ENCODE measurements at regions not wholly inside any gene's neighbourhood (a gene's known extent, or its start where the extent isn't known, plus 50 kb on each side); places are given as distances from the start of the nearest gene placed in this dataset.

- TF ChIP-seq PKNOX1 (IDR thresholded peaks at IDR 0.05), result no peak
- TF ChIP-seq SUZ12 (IDR thresholded peaks at IDR 0.05), result no peak
- no peak for TF ChIP-seq ZNF384 (IDR thresholded peaks at IDR 0.05)
- TF ChIP-seq L3MBTL2 (conservative IDR thresholded peaks at IDR 0.05), result no peak
- no peak for TF ChIP-seq HDGF (IDR thresholded peaks at IDR 0.05; ENCODE audit: borderline replicate concordance)
- no peak for TF ChIP-seq SP1 (IDR thresholded peaks at IDR 0.05)
- no peak for TF ChIP-seq NFRKB (IDR thresholded peaks at IDR 0.05)
- no peak for TF ChIP-seq LEF1 (IDR thresholded peaks at IDR 0.05; ENCODE audit: borderline replicate concordance)
- no peak for TF ChIP-seq FOXA1 (IDR thresholded peaks at IDR 0.05)
- TF ChIP-seq FOXK2 (IDR thresholded peaks at IDR 0.05), result no peak
- TF ChIP-seq TARDBP (IDR thresholded peaks at IDR 0.05), result no peak
- no peak for TF ChIP-seq ELF4 (IDR thresholded peaks at IDR 0.05)
- DNase-seq (ENCODE audit: extremely low spot score), result no peak
- ChIA-PET POLR2A (no interaction called here), CTCF (no interaction called here)
These were observed 355.7 kb upstream of the DPYD start for GRCh38 chr1:98276514-98276913.

GRCh38 chr1:98268316-98268715, 347.5 kb upstream of the DPYD start:
- DNase-seq (ENCODE audit: extremely low spot score), result no peak
- TF ChIP-seq PKNOX1 (IDR thresholded peaks at IDR 0.05), result no peak
- no peak for TF ChIP-seq TARDBP (IDR thresholded peaks at IDR 0.05)
- TF ChIP-seq ELF4 (IDR thresholded peaks at IDR 0.05), result no peak
- CTCF ChIA-PET, result no interaction called here
- POLR2A ChIA-PET, result no interaction called here

- ChIA-PET POLR2A (no interaction called here), CTCF (no interaction called here)
- TF ChIP-seq CTBP1 (IDR thresholded peaks at IDR 0.05; ENCODE audit: borderline replicate concordance) (no peak), SUZ12 (IDR thresholded peaks at IDR 0.05) (no peak), PKNOX1 (IDR thresholded peaks at IDR 0.05) (no peak), FOXM1 (IDR thresholded peaks at IDR 0.05; ENCODE audit: borderline replicate concordance) (no peak), FOXA1 (IDR thresholded peaks at IDR 0.05) (no peak), ARNT (IDR thresholded peaks at IDR 0.05) (no peak), SP1 (IDR thresholded peaks at IDR 0.05) (no peak), LEF1 (IDR thresholded peaks at IDR 0.05; ENCODE audit: borderline replicate concordance) (no peak), L3MBTL2 (conservative IDR thresholded peaks at IDR 0.05) (no peak), ZNF384 (IDR thresholded peaks at IDR 0.05) (no peak)
- no peak for DNase-seq (ENCODE audit: extremely low spot score)
These were observed 346.6 kb upstream of the DPYD start for GRCh38 chr1:98267423-98267822.

- no peak for DNase-seq (ENCODE audit: extremely low spot score)
- TF ChIP-seq HDGF (IDR thresholded peaks at IDR 0.05; ENCODE audit: borderline replicate concordance) (no peak), LEF1 (IDR thresholded peaks at IDR 0.05; ENCODE audit: borderline replicate concordance) (no peak), TARDBP (IDR thresholded peaks at IDR 0.05) (no peak), NFRKB (IDR thresholded peaks at IDR 0.05) (no peak), FOXK2 (IDR thresholded peaks at IDR 0.05) (no peak), ARNT (IDR thresholded peaks at IDR 0.05) (no peak), FOXA1 (IDR thresholded peaks at IDR 0.05) (no peak), L3MBTL2 (conservative IDR thresholded peaks at IDR 0.05) (no peak)
- ChIA-PET POLR2A (no interaction called here), CTCF (interaction anchor here (1.0 kb wide), 1 partner anchor 201 kb away, joined by 3 read pairs; no protein-coding TSS in a partner anchor)
These were observed 343.9 kb upstream of the DPYD start for GRCh38 chr1:98264727-98265126.

- no peak for TF ChIP-seq L3MBTL2 (conservative IDR thresholded peaks at IDR 0.05)
- TF ChIP-seq FOXK2 (IDR thresholded peaks at IDR 0.05), result no peak
- no peak for TF ChIP-seq SUZ12 (IDR thresholded peaks at IDR 0.05)
- no peak for TF ChIP-seq BHLHE40 (IDR thresholded peaks at IDR 0.05; ENCODE audit: borderline replicate concordance)
- no peak for TF ChIP-seq LEF1 (IDR thresholded peaks at IDR 0.05; ENCODE audit: borderline replicate concordance)
These were observed 340.0 kb upstream of the DPYD start for GRCh38 chr1:98260839-98261238.

GRCh38 chr1:98260412-98260811, 339.6 kb upstream of the DPYD start:
- TF ChIP-seq FOXM1 (IDR thresholded peaks at IDR 0.05; ENCODE audit: borderline replicate concordance) (no peak), FOXA1 (IDR thresholded peaks at IDR 0.05) (no peak), L3MBTL2 (conservative IDR thresholded peaks at IDR 0.05) (no peak), PKNOX1 (IDR thresholded peaks at IDR 0.05) (no peak), SP1 (IDR thresholded peaks at IDR 0.05) (no peak), LEF1 (IDR thresholded peaks at IDR 0.05; ENCODE audit: borderline replicate concordance) (no peak), BHLHE40 (IDR thresholded peaks at IDR 0.05; ENCODE audit: borderline replicate concordance) (no peak), NFRKB (IDR thresholded peaks at IDR 0.05) (no peak), ELF4 (IDR thresholded peaks at IDR 0.05) (no peak), HDGF (IDR thresholded peaks at IDR 0.05; ENCODE audit: borderline replicate concordance) (no peak), FOXK2 (IDR thresholded peaks at IDR 0.05) (no peak), ZNF384 (IDR thresholded peaks at IDR 0.05) (no peak), CTBP1 (IDR thresholded peaks at IDR 0.05; ENCODE audit: borderline replicate concordance) (no peak), TARDBP (IDR thresholded peaks at IDR 0.05) (no peak), ARNT (IDR thresholded peaks at IDR 0.05) (no peak), SUZ12 (IDR thresholded peaks at IDR 0.05) (no peak)
- POLR2A ChIA-PET, result no interaction called here
- CTCF ChIA-PET, result no interaction called here
- DNase-seq (ENCODE audit: extremely low spot score), result no peak

More at GRCh38 chr1:98260839-98261238, 340.0 kb upstream of the DPYD start:
- no peak for DNase-seq (ENCODE audit: extremely low spot score)
- CTCF ChIA-PET, result interaction anchor here (0.7 kb wide), 1 partner anchor 16 kb away, joined by 3 read pairs; no protein-coding TSS in a partner anchor
- POLR2A ChIA-PET, result no interaction called here
